GM18502 (cell line): ENCODE measurements at regions not wholly inside any gene's neighbourhood (a gene's known extent, or its start where the extent isn't known, plus 50 kb on each side); places are given as distances from the start of the nearest gene placed in this dataset.
"Not testable (repeated sequence)": the region's sequence is repeated elsewhere in the genome, so short reads cannot be mapped to it uniquely, and the experiment has no call there.

Experiments used
- ATAC-seq: cut with Tn5 transposase; IDR thresholded peaks from one replicate; pipeline ENCODE4 v1.9.1; 2021; ENCODE audit warnings: mild to moderate bottlenecking; ENCODE audit not compliant: unreplicated experiment, poor library complexity

DNA sequence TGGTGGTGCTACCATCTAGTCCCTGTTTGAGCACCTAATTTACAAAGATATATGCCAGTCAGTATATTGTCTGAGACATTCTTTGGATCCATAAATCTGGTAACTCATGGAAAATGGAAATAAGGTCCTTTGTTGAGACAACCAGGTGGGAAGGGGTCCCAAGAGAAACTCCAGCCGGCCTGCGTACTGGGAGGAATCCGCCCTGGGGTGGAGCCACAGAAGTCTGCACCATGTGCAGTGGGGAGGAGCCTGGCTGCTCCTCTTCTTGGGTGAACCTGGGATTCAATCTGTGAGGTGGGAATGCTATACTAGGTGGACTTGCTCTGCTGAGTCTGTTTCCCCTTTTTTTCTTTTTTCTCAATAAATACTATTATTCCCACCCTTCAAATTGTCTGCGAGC, 339.2 kb upstream of the TNRC6C start:
- no peak for ATAC-seq

DNA sequence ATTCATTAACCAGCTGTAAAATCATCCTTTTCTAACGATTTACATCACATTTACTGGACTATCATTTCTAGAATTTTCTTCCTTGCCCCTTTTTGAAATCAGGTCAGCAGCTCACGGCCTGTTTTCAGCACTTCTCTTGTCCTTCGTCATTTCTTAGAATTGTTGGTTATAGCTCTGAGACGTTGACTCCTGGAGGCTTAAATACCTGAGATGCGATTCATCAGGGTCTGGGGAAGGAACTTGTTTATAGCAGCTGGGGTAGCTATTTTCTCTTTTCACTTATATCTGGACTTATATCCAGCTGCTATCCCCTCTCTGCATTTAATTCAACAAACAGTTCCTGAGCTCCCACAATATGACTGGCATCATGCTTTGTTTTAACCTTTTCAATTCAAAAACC, 338.7 kb upstream of the TNRC6C start:
- ATAC-seq = no peak

DNA sequence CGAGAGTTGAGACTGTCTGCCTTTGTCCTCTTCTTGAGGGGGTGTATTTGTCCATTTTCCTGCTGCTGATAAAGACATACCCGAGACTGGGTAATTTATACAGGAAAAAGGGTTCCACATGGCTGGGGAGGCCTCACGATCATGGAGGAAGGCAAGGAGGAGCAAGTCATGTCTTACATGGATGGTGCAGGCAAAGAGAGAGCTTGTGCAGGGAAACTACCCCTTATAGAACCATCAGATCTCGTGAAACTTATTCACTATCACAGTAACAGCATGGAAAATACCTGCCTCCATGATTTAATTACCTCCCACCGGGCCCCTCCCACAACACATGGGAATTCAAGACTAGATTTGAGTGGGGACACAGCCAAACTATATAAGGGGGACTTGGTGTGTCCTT, 338.2 kb upstream of the TNRC6C start:
- ATAC-seq = no peak

DNA sequence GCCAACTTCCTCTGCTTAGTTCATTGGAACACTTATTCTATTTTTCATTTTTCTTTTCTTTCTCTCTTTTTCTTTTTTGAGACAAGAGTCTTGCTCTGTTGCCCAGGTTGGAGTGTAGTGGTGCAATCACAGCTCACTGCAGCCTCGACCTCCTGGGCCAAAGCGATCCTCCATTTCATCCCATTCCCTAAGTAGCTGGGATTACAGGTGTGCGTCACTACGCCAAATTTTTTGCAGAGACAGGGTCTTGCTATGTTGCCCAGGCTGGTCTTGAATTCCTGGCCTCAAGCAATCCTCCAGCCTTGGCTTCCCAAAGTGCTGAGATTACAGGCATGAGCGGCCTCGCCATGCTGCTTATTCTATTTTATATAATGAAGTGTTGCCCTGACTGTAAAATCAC, 336.4 kb upstream of the TNRC6C start:
- not testable (repeated sequence) for ATAC-seq

DNA sequence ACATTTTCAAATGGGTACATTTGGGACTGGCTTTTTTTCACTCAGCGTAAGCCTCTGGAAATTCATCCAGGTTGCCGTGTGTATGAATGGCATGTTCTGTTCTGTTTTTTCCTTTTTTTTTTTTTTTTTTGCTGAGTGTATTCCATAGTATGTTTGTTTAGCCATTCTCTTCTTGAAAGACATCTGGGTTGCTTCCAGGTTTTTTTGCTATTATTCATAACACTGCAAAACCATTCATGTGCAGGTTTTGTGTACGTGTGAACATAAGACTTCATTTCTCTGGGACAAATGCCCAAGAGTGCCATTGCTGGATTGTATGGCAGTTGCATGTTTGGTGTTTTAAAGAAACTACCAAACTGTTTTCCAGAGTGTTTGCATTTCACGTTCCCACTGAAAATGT, 335.9 kb upstream of the TNRC6C start:
- ATAC-seq = no peak

DNA sequence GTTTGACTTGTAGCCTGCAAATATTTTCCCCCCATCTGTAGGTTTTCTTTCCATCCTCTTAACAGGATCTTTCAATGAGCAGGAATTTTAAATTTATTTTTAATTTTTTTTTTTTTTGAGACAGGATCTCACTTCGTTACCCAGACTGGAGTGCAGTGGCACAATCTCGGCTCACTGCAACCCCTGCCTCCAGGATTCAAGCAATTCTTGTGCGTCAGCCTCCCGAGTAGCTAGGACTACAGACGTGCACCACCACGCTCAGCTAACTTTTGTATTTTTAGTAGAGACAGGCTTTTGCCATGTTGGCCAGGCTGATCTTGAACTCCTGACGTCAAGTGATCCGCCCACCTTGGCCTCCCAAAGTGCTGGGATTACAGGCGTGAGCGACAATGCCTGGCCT, 335.2 kb upstream of the TNRC6C start:
- not testable (repeated sequence) for ATAC-seq

DNA sequence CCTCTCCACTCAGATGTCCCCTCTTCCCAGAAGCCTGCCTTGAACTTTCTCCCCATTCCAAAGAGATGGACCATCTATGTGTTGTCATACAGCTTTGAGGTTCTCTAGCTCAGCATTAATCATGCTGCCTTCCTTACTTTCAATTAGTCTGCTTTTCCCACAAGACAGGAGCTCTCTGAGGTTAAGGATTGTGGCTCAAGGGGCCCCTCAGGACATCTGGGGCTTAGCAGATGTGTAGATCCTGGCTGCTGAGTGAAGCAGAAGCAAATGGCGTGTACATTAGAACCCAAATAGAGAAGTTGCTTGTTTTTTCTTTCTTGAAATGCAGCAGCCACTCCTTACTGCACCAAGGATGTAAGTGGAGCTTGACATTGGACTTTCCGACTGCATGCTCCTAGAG, 330.5 kb upstream of the TNRC6C start:
- no peak for ATAC-seq

DNA sequence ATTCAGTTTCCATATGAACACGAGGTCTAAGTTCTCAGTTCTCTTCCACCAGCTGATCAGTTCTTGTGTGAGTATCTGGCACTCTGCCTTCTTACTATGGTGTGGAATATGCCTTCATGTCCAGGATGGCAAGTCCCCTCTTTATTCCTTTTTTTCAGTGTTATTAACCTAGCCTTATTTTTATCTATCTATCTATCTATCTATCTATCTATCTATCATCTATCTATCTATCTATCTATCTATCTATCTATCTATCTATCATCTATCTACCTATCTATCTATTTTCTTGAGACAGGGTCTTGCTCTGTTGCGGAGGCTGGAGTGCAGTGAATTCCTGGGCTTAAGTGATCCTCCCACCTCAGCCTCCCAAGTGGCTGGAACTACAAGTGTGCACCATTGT, 329.2 kb upstream of the TNRC6C start:
- not testable (repeated sequence) for ATAC-seq

DNA sequence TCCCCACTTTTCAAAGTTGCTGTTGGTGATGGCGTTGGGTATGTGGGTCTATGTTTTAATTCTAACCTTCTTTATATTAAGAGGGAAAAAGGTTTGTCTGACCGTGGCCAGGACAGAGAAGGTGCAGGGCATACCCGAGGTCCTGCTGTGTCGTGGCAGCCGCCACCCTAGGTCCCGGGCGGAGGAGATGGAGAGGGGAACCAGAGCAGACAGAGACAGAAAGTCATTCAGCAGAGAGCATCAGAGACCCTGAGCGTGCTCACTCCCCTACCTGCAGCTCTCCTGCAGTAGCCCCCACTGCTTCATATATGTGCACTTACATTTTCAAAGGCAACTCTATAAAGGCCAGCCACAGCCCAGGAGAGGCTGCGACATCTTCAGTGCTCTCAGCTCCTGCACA, 327.2 kb upstream of the TNRC6C start:
- no peak for ATAC-seq

DNA sequence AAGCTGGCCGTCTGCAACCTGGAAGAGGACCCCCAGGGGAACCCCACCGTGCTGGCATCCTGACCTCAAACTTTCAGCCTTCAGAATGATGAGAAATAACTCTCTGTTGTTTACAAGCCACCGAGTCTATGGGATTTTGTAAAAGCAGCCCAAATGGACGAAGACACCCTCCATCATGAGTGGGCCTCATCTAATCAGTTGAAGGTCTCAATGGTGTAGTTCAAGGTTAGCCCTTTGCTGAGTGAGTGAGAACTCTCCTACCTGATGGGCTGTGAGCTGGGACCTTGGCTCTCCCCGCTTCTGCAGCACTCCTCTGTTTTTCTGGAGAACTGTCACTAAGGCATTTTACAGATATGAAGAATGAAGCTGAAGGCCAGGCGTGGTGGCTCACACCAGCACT, 325.9 kb upstream of the TNRC6C start:
- no peak for ATAC-seq

DNA sequence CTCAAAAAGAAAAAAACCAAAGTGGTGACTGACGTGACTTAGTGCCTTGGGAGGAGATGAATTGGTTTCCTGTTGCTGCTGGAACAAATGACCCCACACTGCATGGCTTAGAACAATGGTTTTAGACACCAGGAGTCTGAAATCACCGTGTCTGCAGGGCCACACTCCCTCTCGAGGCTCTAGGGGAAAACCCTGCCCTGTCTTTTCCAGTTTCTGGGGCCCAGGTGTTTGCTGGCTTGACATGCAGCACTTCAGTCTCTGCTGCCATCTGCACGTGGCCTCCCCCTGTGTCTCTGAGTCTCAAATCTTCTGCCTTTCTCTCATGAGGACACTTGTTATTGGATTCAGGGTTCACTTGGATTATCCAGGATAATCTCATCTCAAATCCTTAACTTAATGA, 323.8 kb upstream of the TNRC6C start:
- no peak for ATAC-seq

DNA sequence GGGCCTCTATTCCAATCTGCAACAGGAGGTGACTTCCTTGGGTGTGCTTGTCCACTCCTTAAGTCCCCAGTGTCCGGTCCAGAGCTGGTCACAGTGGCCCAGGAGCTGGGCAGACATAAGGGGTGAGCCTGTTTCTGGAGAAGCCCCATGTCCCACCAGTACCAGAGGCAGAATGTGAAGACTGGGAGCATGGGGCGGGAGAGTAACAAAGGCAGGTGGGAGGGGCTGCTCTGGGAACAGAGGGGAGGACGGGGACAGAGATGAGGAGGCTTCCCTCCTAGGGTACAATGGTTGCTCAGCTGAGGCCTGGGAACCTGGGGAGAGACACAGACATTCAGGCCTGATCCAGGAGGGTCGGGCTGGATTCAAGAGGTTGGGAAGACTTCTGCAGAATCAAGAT, 323.3 kb upstream of the TNRC6C start:
- no peak for ATAC-seq

DNA sequence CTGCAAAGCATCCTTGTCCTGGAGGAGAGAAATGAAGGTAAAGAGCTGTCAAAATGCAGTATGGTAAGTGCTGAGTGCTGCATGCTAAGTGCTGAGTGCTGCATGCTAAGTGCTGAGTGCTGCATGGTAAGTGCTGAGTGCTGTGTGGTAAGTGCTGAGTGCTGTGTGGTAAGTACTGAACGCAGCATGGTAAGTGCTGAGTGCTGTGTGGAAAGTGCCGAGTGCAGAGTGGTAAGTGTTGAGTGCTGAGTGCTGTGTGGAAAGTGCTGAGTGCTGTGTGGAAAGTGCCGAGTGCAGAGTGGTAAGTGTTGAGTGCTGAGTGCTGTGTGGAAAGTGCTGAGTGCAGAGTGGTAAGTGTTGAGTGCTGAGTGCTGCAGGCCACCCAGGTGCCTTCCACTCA, 322.7 kb upstream of the TNRC6C start:
- ATAC-seq = not testable (repeated sequence)

DNA sequence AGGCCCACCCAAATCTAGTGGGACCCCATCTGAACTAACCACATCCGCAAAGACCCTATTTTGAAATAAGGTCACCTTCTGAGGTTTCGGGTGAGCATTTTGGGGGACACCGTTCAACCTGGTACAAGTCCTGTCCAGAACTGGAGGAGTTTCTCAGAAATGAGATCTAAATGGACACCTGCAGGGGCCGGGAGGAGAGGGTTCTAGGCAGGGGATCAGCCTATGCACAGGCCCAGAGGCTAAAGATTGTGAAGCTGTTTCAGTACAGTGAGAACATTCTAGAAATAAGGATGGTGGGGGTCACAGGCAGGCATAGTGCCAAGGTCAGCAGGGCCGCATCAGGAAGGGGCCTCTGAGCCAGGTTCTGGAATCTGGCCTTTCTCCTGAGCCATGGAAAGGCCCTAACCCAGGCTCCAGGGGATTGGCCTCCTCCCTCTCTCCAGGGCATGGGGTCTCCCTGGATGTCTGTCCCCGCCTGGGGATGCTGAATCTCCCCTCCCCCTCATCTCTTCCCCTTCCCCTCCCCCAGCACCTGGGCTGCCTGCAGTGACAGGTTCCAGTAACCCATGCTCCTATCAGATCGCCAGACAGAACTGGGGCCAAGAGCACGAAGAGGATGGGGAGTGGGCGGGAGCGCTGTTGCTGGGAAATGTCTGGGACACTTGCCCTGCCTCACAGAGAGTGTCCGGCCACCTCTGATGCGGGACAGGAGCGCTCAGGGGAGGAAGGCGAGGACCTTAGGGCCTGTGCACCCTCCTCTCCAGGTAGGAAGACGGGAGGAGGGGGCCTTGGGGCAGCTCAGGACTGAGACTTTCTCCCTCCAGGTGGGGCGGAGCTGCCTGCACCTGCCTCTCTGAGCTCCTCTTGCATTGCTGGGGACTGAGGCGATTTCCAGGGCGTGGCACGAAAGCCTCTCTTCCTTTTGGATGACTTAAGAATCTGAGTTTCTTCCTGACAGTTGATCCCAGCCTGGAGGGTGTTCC, 321.4 kb upstream of the TNRC6C start:
- ATAC-seq = no peak

DNA sequence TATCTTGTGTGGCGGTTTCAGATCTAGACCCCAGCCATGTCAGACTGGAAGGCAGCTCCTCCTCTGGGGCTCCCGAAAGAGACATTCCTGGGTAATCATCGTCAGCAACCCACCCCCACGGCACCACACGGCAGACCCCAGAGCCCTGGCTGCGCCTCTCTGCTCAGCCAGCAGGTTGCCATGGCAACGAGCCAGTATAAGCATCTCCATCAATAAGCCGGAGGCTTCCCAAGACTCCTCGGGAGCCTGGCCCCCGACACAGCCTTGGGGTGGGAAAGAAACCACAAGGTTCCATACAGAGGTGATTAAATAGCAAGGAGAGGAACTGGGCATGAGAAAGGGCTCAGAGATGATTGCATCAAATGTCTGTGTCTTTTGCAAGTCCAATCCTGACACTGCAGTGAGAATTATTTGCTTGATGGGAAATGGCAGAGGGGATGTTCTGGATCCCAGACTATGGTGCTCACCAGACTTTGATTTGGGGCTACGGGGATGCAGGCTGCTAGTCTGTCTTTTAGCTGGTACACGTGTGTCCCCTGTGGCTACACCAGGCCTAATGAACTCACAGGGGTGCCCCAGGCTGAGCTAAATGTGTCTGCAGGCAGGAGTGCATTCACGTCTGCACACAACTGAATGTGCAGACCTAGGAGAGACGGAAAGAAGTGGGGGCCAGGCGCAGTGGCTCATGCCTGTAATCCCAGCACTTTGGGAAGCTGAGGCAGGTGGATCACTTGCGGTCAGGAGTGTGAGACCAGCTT, 320.5 kb upstream of the TNRC6C start:
- ATAC-seq = no peak

DNA sequence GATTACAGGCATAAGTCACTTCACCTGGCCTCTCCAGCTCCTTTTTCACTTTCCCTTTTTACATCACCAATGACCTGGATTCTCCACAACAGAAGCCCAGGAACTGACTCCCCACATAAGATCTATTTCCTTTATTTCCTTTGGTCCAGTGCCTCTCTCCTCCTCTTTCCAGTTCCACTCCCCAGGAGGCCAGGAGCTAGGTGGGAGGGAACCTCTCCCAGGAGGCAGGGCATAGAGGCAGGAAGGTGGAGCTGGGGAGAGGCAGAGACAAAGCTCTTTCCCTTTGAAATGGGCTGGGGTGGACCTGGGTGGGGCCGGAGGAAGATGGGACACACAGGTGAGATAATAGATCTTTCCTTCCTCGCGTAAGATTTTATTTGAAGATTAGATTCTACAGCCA, 318.3 kb upstream of the TNRC6C start:
- no peak for ATAC-seq

DNA sequence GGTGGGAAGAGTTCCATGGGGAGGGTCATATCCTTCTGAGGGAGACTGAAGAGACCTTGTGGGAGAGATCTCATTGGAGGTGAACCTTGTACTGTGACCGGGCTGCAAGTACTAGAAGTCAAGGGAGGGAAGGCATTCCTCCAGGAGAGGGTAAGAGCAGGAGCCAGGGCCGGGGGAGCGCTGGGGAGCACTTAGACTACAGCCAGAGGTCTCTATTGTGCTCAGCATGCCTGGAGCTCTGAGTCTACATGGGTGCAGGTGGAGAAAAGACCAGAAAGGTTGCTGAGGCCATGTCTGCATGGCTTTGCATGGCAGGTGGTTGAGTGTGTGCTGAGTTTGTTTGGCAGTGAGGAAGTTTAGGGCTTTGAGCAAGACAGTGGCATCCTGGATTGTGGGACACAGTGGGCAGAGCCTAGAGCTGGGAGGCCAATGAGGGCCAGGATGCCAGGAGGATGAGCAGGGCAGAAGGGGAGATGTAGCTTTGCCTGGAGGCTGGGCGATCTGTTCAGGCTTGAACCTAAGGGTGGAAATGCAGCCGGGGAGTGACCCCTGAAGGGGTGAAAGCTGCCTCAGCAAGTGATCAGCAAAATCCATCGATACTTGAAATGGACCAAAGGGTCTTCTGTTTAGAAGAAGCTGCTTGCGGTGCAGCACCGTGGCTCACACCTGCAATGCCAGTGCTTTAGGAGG, 317.4 kb upstream of the TNRC6C start:
- no peak for ATAC-seq

DNA sequence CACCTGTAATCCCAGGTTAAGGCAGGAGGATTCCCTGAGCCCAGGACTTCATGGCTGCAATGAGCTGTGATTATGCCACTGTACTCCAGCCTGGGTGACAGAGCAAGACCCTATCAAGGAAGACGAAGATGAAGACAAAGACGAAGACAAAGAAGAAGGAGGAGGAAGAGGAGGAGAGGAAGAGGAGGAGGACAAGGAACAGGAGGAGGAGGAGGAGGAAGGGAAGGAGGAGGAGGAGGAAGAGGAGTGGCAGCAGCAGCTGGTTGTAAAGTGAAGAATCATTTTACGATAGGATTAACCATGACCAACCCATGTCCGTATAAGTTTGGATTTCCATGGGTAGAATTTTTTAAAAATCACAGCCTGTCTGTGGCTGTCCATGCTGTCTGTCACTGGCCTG, 316.8 kb upstream of the TNRC6C start:
- no peak for ATAC-seq

DNA sequence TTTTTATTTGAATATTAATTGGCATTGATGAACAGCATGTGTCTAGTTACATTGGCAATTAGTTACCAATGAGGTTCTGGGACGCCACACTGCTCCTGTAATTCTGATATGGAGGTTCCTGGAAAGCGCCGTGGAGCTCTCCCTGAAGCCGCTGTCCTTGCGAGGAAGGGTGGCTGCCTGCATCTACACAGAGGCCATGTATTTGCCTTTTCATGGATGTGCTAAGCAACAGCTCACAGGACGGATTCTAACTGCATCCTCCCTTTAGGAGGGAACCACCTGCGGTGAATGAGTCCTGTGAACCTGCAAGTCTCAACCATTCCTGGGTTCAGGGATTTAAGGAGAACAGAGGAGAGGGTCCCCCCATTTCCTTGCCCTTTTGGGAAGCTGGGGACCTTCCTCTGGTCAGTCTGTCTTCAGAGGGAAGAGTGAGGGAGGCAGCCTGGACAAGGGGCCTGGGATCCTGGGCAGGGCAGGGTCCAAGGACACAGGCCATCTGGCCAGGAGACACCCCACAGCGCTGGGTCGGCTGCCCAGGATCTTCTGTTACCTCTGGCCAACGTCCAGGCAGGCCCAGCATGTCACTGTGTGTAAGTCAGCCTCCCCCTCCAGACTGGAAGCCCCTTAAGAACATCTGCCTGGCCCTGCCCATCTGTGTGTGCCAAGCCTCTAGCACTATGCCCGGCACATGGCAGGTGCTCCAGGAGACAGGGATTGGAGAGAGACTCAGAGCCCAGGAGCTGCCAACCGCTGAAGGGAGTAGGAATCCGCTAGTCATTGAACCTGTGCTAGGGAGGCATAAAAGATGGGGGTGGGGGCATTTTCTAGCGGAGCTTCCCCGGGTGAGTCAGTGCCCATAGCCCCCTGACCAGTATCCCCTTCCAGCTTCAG, 314.1 kb upstream of the TNRC6C start:
- no peak for ATAC-seq
